ENCODE measurements at regions not wholly inside any gene's neighbourhood (a gene's known extent, or its start where the extent isn't known, plus 50 kb on each side); places are given as distances from the start of the nearest gene placed in this dataset.

DNA sequence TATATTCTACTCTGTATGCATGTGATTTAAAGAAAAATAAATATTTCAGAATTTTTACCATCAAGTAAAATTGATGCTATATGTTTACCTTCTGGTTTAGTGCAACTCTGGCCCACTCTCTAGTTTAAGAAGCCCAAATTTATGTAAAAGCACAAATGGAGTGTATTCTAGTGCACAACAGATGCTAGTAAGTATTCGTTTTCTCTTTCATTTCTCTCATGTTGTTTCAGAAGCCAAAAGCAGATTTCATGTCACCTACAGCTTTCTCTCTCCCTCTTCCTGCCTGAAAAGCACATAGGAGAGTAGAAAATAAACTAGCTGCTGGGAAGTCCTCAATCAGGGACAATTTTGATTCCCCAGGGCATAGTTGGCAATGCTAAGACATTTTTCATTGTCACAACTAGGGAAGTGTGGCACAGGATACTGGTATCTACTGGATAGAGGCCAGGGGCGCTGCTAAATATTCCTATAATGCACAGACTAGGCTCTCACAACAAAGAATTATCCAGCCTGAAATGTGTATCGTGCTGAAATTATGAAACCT is 147.4 kb upstream of the ARHGEF26 start:
- no TSS peak for BruUV-seq (replicated peaks)
- Histone ChIP-seq H3K4me3 (ENCODE audit: low read depth, low read length, poor library complexity, severe bottlenecking) (no peak overlapping the region), H2AFZ (ENCODE audit: low read length) (no peak overlapping the region), H3K27ac (ENCODE audit: low read depth, low read length, poor library complexity, severe bottlenecking) (no peak overlapping the region), H3K4me1 (ENCODE audit: insufficient read depth, low read length, poor library complexity, severe bottlenecking) (no peaks in the 10 kb centered on the region), H3K79me2 (ENCODE audit: insufficient read depth, low read depth, low read length) (no peaks in the 10 kb centered on the region), H4K20me1 (ENCODE audit: insufficient read depth, low read length) (no peaks in the 10 kb centered on the region), H3K4me2 (ENCODE audit: low read length) (no peak overlapping the region), H3K36me3 (ENCODE audit: insufficient read depth, low read length) (no peaks in the 10 kb centered on the region), H3K9me3 (ENCODE audit: low read length) (no peaks in the 10 kb centered on the region), H3K9me2 (ENCODE audit: insufficient read depth, low read length) (no peaks in the 10 kb centered on the region)
- intact Hi-C loops (cut with micrococcal nuclease; ENCODE audit: unreplicated experiment) = no loop called here
- TF ChIP-seq CTCF (conservative IDR thresholded peaks at IDR 0.05; ENCODE audit: low read length) (no peak), EZH2phosphoT487 (IDR thresholded peaks at IDR 0.05; ENCODE audit: borderline replicate concordance, low read depth, low read length) (no peak)
- ChIA-PET CTCF (ENCODE audit: unreplicated experiment) (no interaction called here), POLR2A (interaction anchor here (1.0 kb wide), 1 partner anchor 22 kb away, joined by 3 read pairs; no protein-coding TSS in a partner anchor)
- no peak for DNase-seq (ENCODE audit: low spot score)

- CTCF ChIA-PET (ENCODE audit: unreplicated experiment) = no interaction called here
- Histone ChIP-seq H3K9me2 (ENCODE audit: insufficient read depth, low read length) (no peaks in the 10 kb centered on the region), H3K4me1 (ENCODE audit: insufficient read depth, low read length, poor library complexity, severe bottlenecking) (no peaks in the 10 kb centered on the region), H3K4me3 (ENCODE audit: low read depth, low read length, poor library complexity, severe bottlenecking) (no peak overlapping the region), H3K79me2 (ENCODE audit: insufficient read depth, low read depth, low read length) (no peaks in the 10 kb centered on the region), H4K20me1 (ENCODE audit: insufficient read depth, low read length) (no peaks in the 10 kb centered on the region), H3K27ac (ENCODE audit: low read depth, low read length, poor library complexity, severe bottlenecking) (no peak overlapping the region), H2AFZ (ENCODE audit: low read length) (no peak overlapping the region), H3K4me2 (ENCODE audit: low read length) (no peak overlapping the region), H3K9me3 (ENCODE audit: low read length) (no peaks in the 10 kb centered on the region), H3K36me3 (ENCODE audit: insufficient read depth, low read length) (no peaks in the 10 kb centered on the region)
- intact Hi-C loops (cut with micrococcal nuclease; ENCODE audit: unreplicated experiment) = no loop called here
- DNase-seq (ENCODE audit: low spot score) = no peak
- POLR2A ChIA-PET = interaction anchor here (1.0 kb wide), 1 partner anchor 22 kb away, joined by 3 read pairs; no protein-coding TSS in a partner anchor
- BruUV-seq (replicated peaks) = no TSS peak
- TF ChIP-seq CTCF (conservative IDR thresholded peaks at IDR 0.05; ENCODE audit: low read length) (no peak), EZH2phosphoT487 (IDR thresholded peaks at IDR 0.05; ENCODE audit: borderline replicate concordance, low read depth, low read length) (no peak)
Measured at GRCh38 chr3:153974614-153975013, 146.6 kb upstream of the ARHGEF26 start.

GRCh38 chr3:153976891-153977554 is 144.2 kb upstream of the ARHGEF26 start:
- Histone ChIP-seq H2AFZ (ENCODE audit: low read length) (no peak overlapping the region), H3K9me2 (ENCODE audit: insufficient read depth, low read length) (no peaks in the 10 kb centered on the region), H3K9me3 (ENCODE audit: low read length) (no peaks in the 10 kb centered on the region), H3K4me3 (ENCODE audit: low read depth, low read length, poor library complexity, severe bottlenecking) (no peak overlapping the region), H3K79me2 (ENCODE audit: insufficient read depth, low read depth, low read length) (no peaks in the 10 kb centered on the region), H3K27ac (ENCODE audit: low read depth, low read length, poor library complexity, severe bottlenecking) (no peak overlapping the region), H3K36me3 (ENCODE audit: insufficient read depth, low read length) (no peaks in the 10 kb centered on the region), H4K20me1 (ENCODE audit: insufficient read depth, low read length) (no peaks in the 10 kb centered on the region), H3K4me2 (ENCODE audit: low read length) (no peak overlapping the region), H3K4me1 (ENCODE audit: insufficient read depth, low read length, poor library complexity, severe bottlenecking) (no peaks in the 10 kb centered on the region)
- no TSS peak for BruUV-seq (replicated peaks)
- intact Hi-C loops (cut with micrococcal nuclease; ENCODE audit: unreplicated experiment) = no loop called here
- ChIA-PET POLR2A (no interaction called here), CTCF (ENCODE audit: unreplicated experiment) (no interaction called here)
- TF ChIP-seq EZH2phosphoT487 (IDR thresholded peaks at IDR 0.05; ENCODE audit: borderline replicate concordance, low read depth, low read length) (no peak), CTCF (conservative IDR thresholded peaks at IDR 0.05; ENCODE audit: low read length) (no peak)
- no peak for DNase-seq (ENCODE audit: low spot score)
